ENCODE measurements at regions not wholly inside any gene's neighbourhood (a gene's known extent, or its start where the extent isn't known, plus 50 kb on each side); places are given as distances from the start of the nearest gene placed in this dataset.

- no peak for TF ChIP-seq EZH2 (IDR thresholded peaks at IDR 0.05; ENCODE audit: borderline replicate concordance, low read length)
- TF ChIP-seq, protein P1, sequence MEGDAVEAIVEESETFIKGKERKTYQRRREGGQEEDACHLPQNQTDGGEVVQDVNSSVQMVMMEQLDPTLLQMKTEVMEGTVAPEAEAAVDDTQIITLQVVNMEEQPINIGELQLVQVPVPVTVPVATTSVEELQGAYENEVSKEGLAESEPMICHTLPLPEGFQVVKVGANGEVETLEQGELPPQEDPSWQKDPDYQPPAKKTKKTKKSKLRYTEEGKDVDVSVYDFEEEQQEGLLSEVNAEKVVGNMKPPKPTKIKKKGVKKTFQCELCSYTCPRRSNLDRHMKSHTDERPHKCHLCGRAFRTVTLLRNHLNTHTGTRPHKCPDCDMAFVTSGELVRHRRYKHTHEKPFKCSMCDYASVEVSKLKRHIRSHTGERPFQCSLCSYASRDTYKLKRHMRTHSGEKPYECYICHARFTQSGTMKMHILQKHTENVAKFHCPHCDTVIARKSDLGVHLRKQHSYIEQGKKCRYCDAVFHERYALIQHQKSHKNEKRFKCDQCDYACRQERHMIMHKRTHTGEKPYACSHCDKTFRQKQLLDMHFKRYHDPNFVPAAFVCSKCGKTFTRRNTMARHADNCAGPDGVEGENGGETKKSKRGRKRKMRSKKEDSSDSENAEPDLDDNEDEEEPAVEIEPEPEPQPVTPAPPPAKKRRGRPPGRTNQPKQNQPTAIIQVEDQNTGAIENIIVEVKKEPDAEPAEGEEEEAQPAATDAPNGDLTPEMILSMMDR (IDR thresholded peaks at IDR 0.05; ENCODE audit: low read length), result no peak
Observed at GRCh38 chr10:78828647-78829539, 239.9 kb upstream of the ZMIZ1 start.
